ENCODE measurements at regions not wholly inside any gene's neighbourhood (a gene's known extent, or its start where the extent isn't known, plus 50 kb on each side); places are given as distances from the start of the nearest gene placed in this dataset.

- no peak for DNase-seq (ENCODE audit: low read depth)
These were observed 173.9 kb downstream of the ANAPC1 start for GRCh38 chr2:111710085-111710484.

- no peak for DNase-seq (ENCODE audit: low read depth)
These were observed 173.4 kb downstream of the ANAPC1 start for GRCh38 chr2:111710613-111711012.

GRCh38 chr2:111711270-111711669, 172.7 kb downstream of the ANAPC1 start:
- DNase-seq (ENCODE audit: low read depth) = no peak

GRCh38 chr2:111712361-111712760, 171.6 kb downstream of the ANAPC1 start:
- no peak for DNase-seq (ENCODE audit: low read depth)

GRCh38 chr2:111712940-111713515, 171.0 kb downstream of the ANAPC1 start:
- DNase-seq (ENCODE audit: low read depth) = no peak

GRCh38 chr2:111715987-111716904, 167.7 kb downstream of the ANAPC1 start:
- peak; percentile 11 for DNase-seq (ENCODE audit: low read depth)

GRCh38 chr2:111716905-111717775, 166.9 kb downstream of the ANAPC1 start:
- DNase-seq (ENCODE audit: low read depth) = no peak

Measured in M059J (cell line).